TTC549 (cell line): ENCODE measurements at regions not wholly inside any gene's neighbourhood (a gene's known extent, or its start where the extent isn't known, plus 50 kb on each side); places are given as distances from the start of the nearest gene placed in this dataset.
"Not testable (repeated sequence)": the region's sequence is repeated elsewhere in the genome, so short reads cannot be mapped to it uniquely, and the experiment has no call there.

Source experiments
- FAIRE-seq: peaks from 2 replicates; lab custom pipeline; 2012; peaks lifted over from hg19 to GRCh38; lab: Jason Lieb, UNC

- FAIRE-seq = no peak
Observed at GRCh38 chr2:192729369-192729768, 534.6 kb upstream of the TMEFF2 start.

- no peak for FAIRE-seq
Observed at GRCh38 chr2:192725991-192726390, 531.3 kb upstream of the TMEFF2 start.

GRCh38 chr2:192719629-192720028 is 524.9 kb upstream of the TMEFF2 start:
- no peak for FAIRE-seq

- FAIRE-seq = no peak
Observed at GRCh38 chr2:192718340-192718739, 523.6 kb upstream of the TMEFF2 start.

GRCh38 chr2:192700934-192701333 is 506.2 kb upstream of the TMEFF2 start:
- FAIRE-seq = no peak

- FAIRE-seq = no peak
Observed at GRCh38 chr2:192697880-192698279, 503.1 kb upstream of the TMEFF2 start.

- FAIRE-seq = no peak
Observed at GRCh38 chr2:192696857-192697256, 502.1 kb upstream of the TMEFF2 start.

- FAIRE-seq = no peak
Observed at GRCh38 chr2:192687015-192687414, 492.3 kb upstream of the TMEFF2 start.

GRCh38 chr2:192682511-192682910 is 487.8 kb upstream of the TMEFF2 start:
- FAIRE-seq = not testable (repeated sequence)

GRCh38 chr2:192675681-192676080 is 480.9 kb upstream of the TMEFF2 start:
- no peak for FAIRE-seq

GRCh38 chr2:192669505-192670091 is 474.9 kb upstream of the TMEFF2 start:
- FAIRE-seq = no peak

- not testable (repeated sequence) for FAIRE-seq
Observed at GRCh38 chr2:192660555-192660954, 465.8 kb upstream of the TMEFF2 start.

GRCh38 chr2:192657362-192657761 is 462.6 kb upstream of the TMEFF2 start:
- FAIRE-seq = no peak

GRCh38 chr2:192655916-192656315 is 461.2 kb upstream of the TMEFF2 start:
- FAIRE-seq = no peak

GRCh38 chr2:192645811-192646598 is 451.3 kb upstream of the TMEFF2 start:
- no peak for FAIRE-seq

- FAIRE-seq = no peak
Observed at GRCh38 chr2:192634557-192634956, 439.8 kb upstream of the TMEFF2 start.

GRCh38 chr2:192628017-192628416 is 433.3 kb upstream of the TMEFF2 start:
- FAIRE-seq = no peak

GRCh38 chr2:192615105-192615504 is 420.4 kb upstream of the TMEFF2 start:
- no peak for FAIRE-seq

GRCh38 chr2:192604295-192604694 is 409.6 kb upstream of the TMEFF2 start:
- FAIRE-seq = no peak

GRCh38 chr2:192598649-192599048 is 403.9 kb upstream of the TMEFF2 start:
- FAIRE-seq = not testable (repeated sequence)

GRCh38 chr2:192593561-192593960 is 398.8 kb upstream of the TMEFF2 start:
- no peak for FAIRE-seq

GRCh38 chr2:192591617-192592016 is 396.9 kb upstream of the TMEFF2 start:
- no peak for FAIRE-seq

GRCh38 chr2:192585418-192585817 is 390.7 kb upstream of the TMEFF2 start:
- no peak for FAIRE-seq

- no peak for FAIRE-seq
Observed at GRCh38 chr2:192584976-192585375, 390.2 kb upstream of the TMEFF2 start.
